Activated naive CD4-positive, alpha-beta T cell treated with anti-CD3 and anti-CD28 coated beads for 36 hours (primary cell): ENCODE measurements at regions not wholly inside any gene's neighbourhood (a gene's known extent, or its start where the extent isn't known, plus 50 kb on each side); places are given as distances from the start of the nearest gene placed in this dataset.
"Not testable (repeated sequence)": the region's sequence is repeated elsewhere in the genome, so short reads cannot be mapped to it uniquely, and the experiment has no call there.

Experiments used
- CTCF ChIA-PET: fragments of 350-600 bp; sonication (Branson Sonifier 250); formaldehyde crosslinking; loops from one replicate; lab custom pipeline; 2021; ENCODE audit warnings: antibody characterized with exemption; lab: Charles Lee
- DNase-seq: peaks from one replicate; pipeline ENCODE4 v3.0.0-alpha.2; 2020
- H3K27ac Mint-ChIP-seq: one replicate; pipeline ENCODE4 v1.8.0; 2021; ENCODE audit warnings: mild to moderate bottlenecking, mixed read lengths
- H3K27me3 Mint-ChIP-seq: one replicate; pipeline ENCODE4 v1.8.0; 2021; ENCODE audit warnings: low read depth, mixed read lengths
- H3K36me3 Mint-ChIP-seq: one replicate; pipeline ENCODE4 v1.8.0; 2021; ENCODE audit warnings: low read depth, mixed read lengths
- H3K4me1 Mint-ChIP-seq: one replicate; pipeline ENCODE4 v1.8.0; 2021; ENCODE audit warnings: low read depth, mixed read lengths
- H3K4me3 Mint-ChIP-seq: one replicate; pipeline ENCODE4 v1.8.0; 2021; ENCODE audit warnings: mild to moderate bottlenecking, moderate library complexity, mixed read lengths
- H3K9me3 Mint-ChIP-seq: one replicate; pipeline ENCODE4 v1.8.0; 2021; ENCODE audit warnings: mixed read lengths
- intact Hi-C: fragments of 100-400 bp; cut with micrococcal nuclease; formaldehyde crosslinking; loops from one replicate; pipeline ENCODE4 v1.15.1; 2023

GRCh38 chr18:79587779-79588635 lies 91.6 kb upstream of the CTDP1 start:
- H3K36me3 Mint-ChIP-seq = no peaks in the 10 kb centered on the region
- CTCF ChIA-PET = interaction anchor here (0.6 kb wide), 1 partner anchor 73 kb away, joined by 3 read pairs; no protein-coding TSS in a partner anchor
- H3K27ac Mint-ChIP-seq = no peak overlapping the region
- DNase-seq = no peak
- H3K9me3 Mint-ChIP-seq = peaks cover 2% of the 10 kb centered on the region
- intact Hi-C loops = no loop called here
- H3K27me3 Mint-ChIP-seq = no peaks in the 10 kb centered on the region
- no peak overlapping the region for H3K4me3 Mint-ChIP-seq
- no peaks in the 10 kb centered on the region for H3K4me1 Mint-ChIP-seq

DNA sequence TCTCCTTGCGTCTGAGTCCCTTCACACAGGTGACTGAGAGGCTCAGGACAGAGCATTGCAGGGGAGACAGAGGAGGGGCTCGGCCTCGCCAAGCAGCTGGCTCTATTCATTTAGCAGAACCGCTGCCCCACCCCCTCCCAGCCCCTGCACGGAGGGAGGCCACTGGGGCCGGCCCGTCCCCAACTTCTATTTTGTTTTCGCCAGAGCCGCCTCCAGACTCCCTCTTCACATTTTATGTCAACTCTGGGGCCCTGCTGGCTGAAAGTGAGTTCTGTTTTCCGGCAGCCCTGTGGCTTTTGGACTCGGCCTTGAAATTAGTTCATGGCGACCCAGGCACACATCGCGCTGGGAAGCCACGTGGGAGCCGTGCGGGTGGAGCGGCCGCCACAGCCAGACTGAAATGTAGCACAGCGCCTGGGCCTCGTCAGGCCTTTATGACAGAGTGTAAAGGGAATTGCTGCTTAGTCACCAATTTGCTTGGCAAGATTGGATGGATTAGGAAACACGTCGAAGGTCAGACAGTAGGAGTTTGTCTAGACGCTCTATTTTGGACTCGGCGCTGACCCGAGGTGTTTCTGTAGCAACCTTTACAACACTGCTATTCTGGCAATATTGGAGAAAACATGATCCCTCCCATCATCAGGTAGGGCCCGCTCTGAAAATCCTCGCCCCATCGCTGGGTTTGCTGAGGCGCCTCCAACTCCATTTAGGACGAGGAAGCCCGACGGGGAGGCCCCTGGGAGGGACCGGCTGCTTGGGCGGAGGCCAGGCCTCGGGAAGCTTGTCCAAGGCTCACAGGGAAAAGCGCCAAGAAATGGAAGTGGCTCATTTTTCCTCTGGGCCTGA lies 90.7 kb upstream of the CTDP1 start:
- intact Hi-C loops = no loop called here
- peaks cover 2% of the 10 kb centered on the region for H3K27me3 Mint-ChIP-seq
- no peaks in the 10 kb centered on the region for H3K36me3 Mint-ChIP-seq
- peaks cover 5% of the 10 kb centered on the region for H3K9me3 Mint-ChIP-seq
- H3K4me3 Mint-ChIP-seq = no peak overlapping the region
- CTCF ChIA-PET = no interaction called here
- H3K4me1 Mint-ChIP-seq = no peaks in the 10 kb centered on the region
- H3K27ac Mint-ChIP-seq = no peak overlapping the region
- DNase-seq = no peak

DNA sequence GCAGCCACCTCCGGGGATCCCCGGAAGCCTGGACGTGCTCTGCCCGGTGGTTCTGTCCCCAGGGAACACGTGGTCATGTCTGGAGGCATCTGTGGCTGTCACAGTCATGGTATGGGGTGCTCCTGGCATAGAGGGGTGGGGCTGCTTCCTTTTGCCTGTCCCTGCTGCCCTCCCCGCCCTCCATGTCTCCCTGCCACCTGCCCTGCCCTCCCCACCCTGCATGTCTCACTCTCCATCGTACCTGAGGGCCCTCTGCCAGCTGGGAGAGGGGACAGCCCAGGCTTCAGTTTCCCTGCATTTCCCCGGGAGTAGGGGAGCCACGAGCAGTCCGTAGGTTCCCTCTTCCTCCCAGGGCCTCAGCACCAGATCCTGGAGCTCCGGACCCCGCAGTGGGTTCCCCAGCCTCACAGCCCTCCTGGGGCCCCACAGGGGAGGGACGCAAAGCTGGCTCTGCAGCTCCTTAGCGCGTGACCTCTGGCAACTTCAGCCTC lies 90.0 kb upstream of the CTDP1 start:
- intact Hi-C loops = no loop called here
- Mint-ChIP-seq H3K4me3 (no peak overlapping the region), H3K27me3 (peaks cover 2% of the 10 kb centered on the region), H3K9me3 (peaks cover 5% of the 10 kb centered on the region), H3K36me3 (no peaks in the 10 kb centered on the region), H3K4me1 (no peaks in the 10 kb centered on the region), H3K27ac (no peak overlapping the region)
- no peak for DNase-seq
- CTCF ChIA-PET = no interaction called here

DNA sequence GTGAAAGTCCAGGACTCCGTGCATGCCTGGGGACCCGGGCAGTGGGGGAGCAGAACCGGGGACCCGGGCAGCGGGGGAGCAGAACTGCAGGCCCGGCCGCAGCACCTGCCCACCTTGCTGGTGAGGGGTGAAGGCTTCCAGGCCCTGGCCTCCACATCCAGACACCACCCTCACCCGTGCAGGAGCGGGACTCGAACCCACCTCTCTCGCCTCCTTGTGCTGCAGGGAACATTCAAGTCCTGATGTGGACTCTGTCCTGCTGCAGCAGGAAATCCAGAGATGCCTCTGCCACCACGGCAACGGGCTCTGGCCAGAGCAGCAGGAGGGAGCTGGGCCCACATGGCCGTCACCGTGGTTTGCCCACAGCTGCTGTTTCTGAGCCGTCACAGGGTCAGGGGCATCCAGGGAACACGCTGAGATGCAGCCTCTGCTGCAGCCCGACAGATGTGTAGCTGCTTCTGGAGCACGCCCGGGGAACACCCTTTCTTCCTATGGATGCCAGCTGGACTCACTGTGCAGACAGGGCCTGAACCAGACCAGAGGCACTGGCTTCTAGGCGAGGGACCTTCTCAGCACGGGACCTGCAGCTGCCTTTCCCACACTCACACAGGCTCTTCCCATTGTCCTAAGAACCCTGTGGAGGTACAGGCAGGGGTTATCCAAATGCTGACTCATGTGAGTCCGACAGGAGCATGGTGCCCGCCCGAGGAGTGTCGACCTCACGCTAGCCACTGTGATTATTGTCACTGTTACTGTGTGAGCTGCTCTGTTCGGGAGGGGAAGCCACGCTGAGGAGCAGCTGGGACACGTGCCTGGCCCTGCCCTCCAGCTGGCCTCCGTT lies 89.2 kb upstream of the CTDP1 start:
- Mint-ChIP-seq H3K9me3 (peaks cover 5% of the 10 kb centered on the region), H3K27ac (no peak overlapping the region), H3K4me3 (no peak overlapping the region), H3K36me3 (no peaks in the 10 kb centered on the region), H3K4me1 (no peaks in the 10 kb centered on the region), H3K27me3 (peaks cover 4% of the 10 kb centered on the region)
- no peak for DNase-seq
- CTCF ChIA-PET = no interaction called here
- intact Hi-C loops = no loop called here

GRCh38 chr18:79591032-79591308 lies 88.6 kb upstream of the CTDP1 start:
- CTCF ChIA-PET = no interaction called here
- Mint-ChIP-seq H3K4me3 (no peak overlapping the region), H3K4me1 (no peaks in the 10 kb centered on the region), H3K27ac (no peak overlapping the region), H3K9me3 (peaks cover 5% of the 10 kb centered on the region), H3K27me3 (peaks cover 4% of the 10 kb centered on the region), H3K36me3 (no peaks in the 10 kb centered on the region)
- no peak for DNase-seq
- intact Hi-C loops = no loop called here

DNA sequence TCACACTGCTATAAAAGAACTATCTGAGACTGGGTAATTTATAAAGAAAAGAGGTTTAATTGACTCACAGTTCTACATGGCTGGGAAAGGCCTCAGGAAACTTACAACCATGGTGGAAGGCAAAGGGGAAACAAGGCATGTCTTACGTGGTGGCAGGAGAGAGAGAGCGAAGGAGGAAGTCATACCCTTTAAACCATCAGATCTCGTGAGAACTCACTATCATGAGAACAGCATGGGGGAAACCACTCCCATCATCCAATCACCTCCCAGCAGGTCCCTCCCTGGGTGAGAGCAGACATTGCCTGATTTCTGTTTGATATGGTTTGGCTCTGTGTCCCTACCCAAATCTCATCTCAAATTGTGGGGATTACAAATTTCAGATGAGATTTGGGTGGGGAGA lies 86.9 kb upstream of the CTDP1 start:
- H3K4me3 Mint-ChIP-seq, H3K9me3 Mint-ChIP-seq, H3K27ac Mint-ChIP-seq, H3K27me3 Mint-ChIP-seq, DNase-seq, H3K4me1 Mint-ChIP-seq, intact Hi-C loops, H3K36me3 Mint-ChIP-seq: not testable (repeated sequence)
- CTCF ChIA-PET = interaction anchor here (0.6 to 1.6 kb wide), 2 partner anchors 9 to 212 kb away, joined by 3 to 7 read pairs; no protein-coding TSS in a partner anchor

DNA sequence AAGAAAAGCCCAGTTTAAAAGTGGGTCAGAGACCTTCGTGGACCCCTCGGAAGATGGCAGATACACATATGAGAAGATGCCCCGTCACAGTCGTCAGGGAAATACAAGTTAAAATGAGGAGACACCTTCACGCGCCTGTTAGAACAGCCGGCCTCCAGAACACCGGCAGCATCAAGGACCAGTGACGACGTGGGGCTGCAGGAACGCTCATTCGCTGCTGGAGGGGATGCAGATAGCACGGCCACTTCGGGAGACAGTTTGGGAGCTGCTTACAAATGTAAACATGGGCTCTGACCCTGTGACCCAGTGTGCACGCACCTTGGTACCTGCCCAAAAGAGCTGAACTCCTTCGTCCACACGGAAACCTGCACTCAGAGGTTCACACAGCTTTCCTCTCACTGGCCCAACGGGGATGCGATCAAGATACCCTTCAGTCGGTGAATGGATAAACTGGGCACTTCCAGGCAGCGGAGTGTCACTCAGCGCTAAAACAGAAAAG lies 83.7 kb upstream of the CTDP1 start:
- Mint-ChIP-seq H3K36me3 (no peaks in the 10 kb centered on the region), H3K9me3 (peaks cover 5% of the 10 kb centered on the region), H3K27me3 (peaks cover 4% of the 10 kb centered on the region), H3K27ac (no peak overlapping the region), H3K4me1 (no peaks in the 10 kb centered on the region), H3K4me3 (no peak overlapping the region)
- intact Hi-C loops = no loop called here
- CTCF ChIA-PET = no interaction called here
- no peak for DNase-seq

DNA sequence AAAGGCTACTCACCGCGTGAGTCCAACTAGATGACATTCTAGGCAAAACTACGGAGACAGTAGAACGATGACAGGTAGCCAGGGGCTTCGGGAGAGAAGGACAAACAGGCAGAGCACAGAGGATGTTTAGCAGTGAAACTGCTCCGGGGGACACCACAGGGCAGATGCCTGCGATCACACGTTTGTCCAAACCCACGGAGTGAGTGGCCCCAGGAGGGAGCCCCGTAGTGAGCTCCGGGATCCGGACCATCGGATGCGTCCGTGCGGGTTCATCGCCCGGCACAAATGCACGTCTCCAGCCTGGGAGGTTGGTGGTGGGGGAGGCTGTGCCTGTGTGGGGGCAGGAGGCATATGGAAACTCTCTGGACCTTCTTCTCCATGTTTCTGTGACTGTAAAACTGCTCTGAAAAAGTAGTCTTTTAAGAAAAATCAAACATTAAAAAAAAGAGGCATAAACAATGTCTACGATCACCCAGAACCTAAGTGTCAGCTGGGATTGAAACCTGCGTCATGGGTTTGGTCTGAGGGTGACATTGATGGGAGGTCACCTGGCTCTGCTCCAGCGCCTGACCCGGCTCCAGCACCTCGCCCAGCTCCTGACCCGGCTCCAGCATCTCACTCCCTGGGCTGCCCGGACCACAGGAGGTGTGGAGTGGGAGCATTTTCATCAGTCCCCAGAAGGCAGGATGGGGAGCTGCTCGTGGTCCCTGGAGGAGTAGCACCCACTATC lies 83.0 kb upstream of the CTDP1 start:
- H3K36me3 Mint-ChIP-seq = no peaks in the 10 kb centered on the region
- peaks cover 5% of the 10 kb centered on the region for H3K9me3 Mint-ChIP-seq
- peaks cover 4% of the 10 kb centered on the region for H3K27me3 Mint-ChIP-seq
- CTCF ChIA-PET = no interaction called here
- H3K4me3 Mint-ChIP-seq = no peak overlapping the region
- H3K4me1 Mint-ChIP-seq = no peaks in the 10 kb centered on the region
- intact Hi-C loops = no loop called here
- H3K27ac Mint-ChIP-seq = no peak overlapping the region
- no peak for DNase-seq

DNA sequence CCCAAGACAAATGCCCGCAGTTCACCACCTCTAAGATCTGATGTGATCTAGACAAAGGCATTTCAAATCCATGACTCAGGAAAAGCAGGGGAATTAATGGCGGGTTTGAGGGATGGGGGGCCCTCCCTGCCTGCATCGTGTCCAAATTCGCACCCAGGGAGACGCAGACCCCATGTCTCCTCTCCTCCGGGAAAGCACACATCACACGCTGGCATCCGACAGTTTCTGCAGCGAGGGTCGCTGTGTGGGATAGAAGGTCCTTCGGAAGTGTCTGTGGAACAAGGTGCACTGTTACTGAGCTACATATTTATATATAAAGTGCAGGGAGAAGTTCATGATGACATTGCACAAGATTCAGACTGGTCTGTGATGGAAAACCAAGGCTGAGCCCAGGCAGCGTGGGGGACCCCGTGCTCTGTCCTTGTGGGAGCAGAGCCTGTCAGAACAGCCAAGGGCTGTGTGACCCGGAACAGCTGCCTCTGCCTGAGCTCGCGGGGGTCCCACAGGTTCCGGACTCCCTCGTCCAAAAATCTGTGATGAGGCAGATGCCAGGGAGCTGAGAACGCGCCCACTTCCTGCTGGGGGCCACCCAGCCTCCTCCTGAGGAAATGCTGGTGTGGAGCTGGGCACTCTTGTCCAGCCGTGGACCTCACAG lies 82.3 kb upstream of the CTDP1 start:
- H3K4me3 Mint-ChIP-seq = no peak overlapping the region
- intact Hi-C loops = no loop called here

DNA sequence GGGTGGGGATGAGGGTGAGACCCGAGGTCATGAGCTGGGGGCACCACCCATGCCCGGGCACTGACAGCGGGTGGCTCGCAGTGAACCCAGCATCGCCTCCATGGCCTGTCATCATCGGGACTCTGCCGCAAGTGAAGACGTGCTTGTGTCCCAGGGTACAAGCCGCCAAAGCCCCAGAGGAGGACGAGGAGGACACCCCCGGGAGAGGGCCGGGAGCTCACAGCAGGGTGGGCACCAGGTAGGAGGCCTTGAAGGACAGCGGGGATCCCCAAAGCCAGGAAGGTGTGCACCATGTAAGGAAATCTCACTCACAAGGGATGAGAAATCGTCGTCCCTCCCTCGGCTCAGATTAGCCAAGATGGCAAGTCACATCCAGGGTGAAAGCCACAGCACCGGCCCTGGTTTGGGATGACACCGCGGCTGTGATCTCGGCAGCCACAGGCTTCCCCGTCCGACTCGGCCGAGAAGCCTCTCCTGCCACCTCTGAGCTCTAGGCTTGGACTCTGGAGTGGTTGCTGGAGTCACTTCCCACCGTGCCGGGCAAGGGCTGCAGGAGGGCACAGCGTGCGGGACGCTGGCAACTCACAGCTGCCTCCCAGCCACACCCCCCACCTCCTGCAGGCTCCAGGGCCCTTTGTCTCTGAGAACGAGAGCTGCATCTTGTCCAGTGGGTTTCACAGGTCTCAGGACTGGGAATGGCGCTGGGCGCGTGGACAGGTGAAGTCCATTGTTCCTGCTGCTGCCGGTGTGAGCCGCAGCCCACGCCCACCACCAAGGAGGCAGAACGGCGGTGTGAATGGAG lies 81.6 kb upstream of the CTDP1 start:
- no peaks in the 10 kb centered on the region for H3K4me1 Mint-ChIP-seq
- CTCF ChIA-PET = no interaction called here
- no peak for DNase-seq
- peaks cover 4% of the 10 kb centered on the region for H3K27me3 Mint-ChIP-seq
- peaks cover 3% of the 10 kb centered on the region for H3K9me3 Mint-ChIP-seq
- H3K36me3 Mint-ChIP-seq = no peaks in the 10 kb centered on the region
- intact Hi-C loops = no loop called here
- no peak overlapping the region for H3K4me3 Mint-ChIP-seq
- no peak overlapping the region for H3K27ac Mint-ChIP-seq

More for the DNA sequence above, 82.3 kb upstream of the CTDP1 start:
- H3K27me3 Mint-ChIP-seq = peaks cover 4% of the 10 kb centered on the region
- peaks cover 5% of the 10 kb centered on the region for H3K9me3 Mint-ChIP-seq
- H3K27ac Mint-ChIP-seq = no peak overlapping the region
- no peaks in the 10 kb centered on the region for H3K36me3 Mint-ChIP-seq
- H3K4me1 Mint-ChIP-seq = no peaks in the 10 kb centered on the region
- no peak for DNase-seq
- CTCF ChIA-PET = no interaction called here
